Prostate gland (tissue), 2 donors: ENCODE measurements at regions not wholly inside any gene's neighbourhood (a gene's known extent, or its start where the extent isn't known, plus 50 kb on each side); places are given as distances from the start of the nearest gene placed in this dataset.

Experiments
- DNase-seq: peaks from one replicate; pipeline ENCODE4 v3.0.0-alpha.2; 2019; ENCODE audit warnings: low spot score
- H3K27ac ChIP-seq, 2 donors: fragments of 200-600 bp; sonication (generic); 2 replicates each; pipeline ENCODE4 v1.5.1; 2017 to 2019
- H3K27me3 ChIP-seq: fragments of 200-600 bp; sonication (generic); replicated peaks from 2 replicates; pipeline ENCODE4 v1.5.1; 2019; ENCODE audit not compliant: insufficient read depth
- H3K36me3 ChIP-seq, 2 donors: fragments of 200-600 bp; sonication (generic); 1 replicate in 1 of 2; 2 replicates in 1 of 2; pipeline versions ENCODE4 v1.5.1 to v1.8.1; 2017 to 2019
- H3K4me1 ChIP-seq: fragments of 200-600 bp; sonication (generic); replicated peaks from 2 replicates; pipeline ENCODE4 v1.5.1; 2019
- H3K4me3 ChIP-seq, 2 donors: fragments of 200-600 bp; sonication (generic); 2 replicates each; pipeline ENCODE4 v1.5.1; 2017 to 2019
- H3K9me3 ChIP-seq: fragments of 200-600 bp; sonication (generic); 2 replicates; pipeline ENCODE4 v1.5.1; 2017
- POLR2A ChIP-seq: fragments of 450-650 bp; IDR thresholded peaks from one replicate; pipeline ENCODE4 v1.6.1; 2016; ENCODE audit warnings: antibody characterized with exemption, mild to moderate bottlenecking
- POLR2AphosphoS5 ChIP-seq: sonication (generic); formaldehyde crosslinking; IDR thresholded peaks from one replicate; pipeline ENCODE4 v1.6.1; 2017; ENCODE audit warnings: antibody characterized with exemption
- WGBS: methylation state at CpG from one replicate; pipeline ENCODE4 v1.1.5; 2018; 5-methylcytosine and 5-hydroxymethylcytosine counted together
- intact Hi-C: fragments of 100-400 bp; cut with DNase I; formaldehyde crosslinking; loops from one replicate; pipeline ENCODE4 v1.14.2; 2022
- TF ChIP-seq, protein P1 (sequence below), 4 experiments: fragments of 200-600 bp in 2 of 4; fragments of 450-650 bp in 2 of 4; sonication (generic) in 2 of 4; IDR thresholded peaks; 1 replicate in 3 of 4; 2 replicates in 1 of 4; pipeline ENCODE4 v1.5.1; 2016 to 2019; ENCODE audit warnings: antibody characterized with exemption in 4 of 4, mild to moderate bottlenecking in 2 of 4, moderate library complexity in 2 of 4

DNA sequence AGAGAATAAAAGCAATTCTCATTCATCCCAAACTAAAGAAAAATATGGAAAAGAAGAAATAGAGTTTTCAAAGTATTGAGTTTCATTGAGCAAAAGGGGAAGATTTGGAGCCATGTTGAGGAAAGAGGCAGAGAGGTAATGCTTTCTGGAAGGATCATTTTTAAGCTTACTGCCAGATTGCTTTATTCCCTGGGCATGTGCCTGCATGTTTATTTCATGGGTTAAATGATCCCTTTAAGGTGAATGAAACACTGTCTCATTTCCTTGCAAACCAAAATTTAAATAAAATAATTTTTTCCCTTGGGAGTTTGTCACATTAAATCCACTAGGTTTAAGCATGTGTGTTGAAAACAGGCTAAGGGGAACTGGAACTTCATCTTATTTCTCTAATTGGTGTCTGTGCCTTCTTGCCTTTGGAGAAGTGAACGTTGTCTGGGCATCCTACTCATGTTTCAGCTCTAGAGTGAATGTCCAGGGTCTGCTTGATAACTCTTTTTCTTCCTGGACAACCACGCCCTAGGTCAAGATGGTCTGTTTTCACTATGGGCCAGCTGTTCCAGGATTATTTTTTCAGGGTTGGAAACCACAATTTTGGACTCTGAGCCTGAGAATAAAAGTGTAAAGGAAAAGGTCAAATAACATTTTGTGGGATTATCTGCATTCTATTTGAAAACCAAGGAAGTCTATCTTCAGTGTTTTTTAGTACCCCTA is 114.1 kb upstream of the ELL2 start:
- TF ChIP-seq, protein P1, sequence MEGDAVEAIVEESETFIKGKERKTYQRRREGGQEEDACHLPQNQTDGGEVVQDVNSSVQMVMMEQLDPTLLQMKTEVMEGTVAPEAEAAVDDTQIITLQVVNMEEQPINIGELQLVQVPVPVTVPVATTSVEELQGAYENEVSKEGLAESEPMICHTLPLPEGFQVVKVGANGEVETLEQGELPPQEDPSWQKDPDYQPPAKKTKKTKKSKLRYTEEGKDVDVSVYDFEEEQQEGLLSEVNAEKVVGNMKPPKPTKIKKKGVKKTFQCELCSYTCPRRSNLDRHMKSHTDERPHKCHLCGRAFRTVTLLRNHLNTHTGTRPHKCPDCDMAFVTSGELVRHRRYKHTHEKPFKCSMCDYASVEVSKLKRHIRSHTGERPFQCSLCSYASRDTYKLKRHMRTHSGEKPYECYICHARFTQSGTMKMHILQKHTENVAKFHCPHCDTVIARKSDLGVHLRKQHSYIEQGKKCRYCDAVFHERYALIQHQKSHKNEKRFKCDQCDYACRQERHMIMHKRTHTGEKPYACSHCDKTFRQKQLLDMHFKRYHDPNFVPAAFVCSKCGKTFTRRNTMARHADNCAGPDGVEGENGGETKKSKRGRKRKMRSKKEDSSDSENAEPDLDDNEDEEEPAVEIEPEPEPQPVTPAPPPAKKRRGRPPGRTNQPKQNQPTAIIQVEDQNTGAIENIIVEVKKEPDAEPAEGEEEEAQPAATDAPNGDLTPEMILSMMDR (IDR thresholded peaks at IDR 0.05) = no peak
- TF ChIP-seq POLR2A (no peak), POLR2AphosphoS5 (no peak)
- no peak for DNase-seq
- no peak overlapping the region for H3K27ac ChIP-seq
- intact Hi-C loops = no loop called here
- no peak overlapping the region for H3K4me3 ChIP-seq
- 63% methylated on average over 2 of the region's 2 CpGs for WGBS
- no peaks in the 10 kb centered on the region for H3K36me3 ChIP-seq
- H3K27me3 ChIP-seq = no peaks in the 10 kb centered on the region
- H3K4me1 ChIP-seq = no peaks in the 10 kb centered on the region
- no peaks in the 10 kb centered on the region for H3K9me3 ChIP-seq

DNA sequence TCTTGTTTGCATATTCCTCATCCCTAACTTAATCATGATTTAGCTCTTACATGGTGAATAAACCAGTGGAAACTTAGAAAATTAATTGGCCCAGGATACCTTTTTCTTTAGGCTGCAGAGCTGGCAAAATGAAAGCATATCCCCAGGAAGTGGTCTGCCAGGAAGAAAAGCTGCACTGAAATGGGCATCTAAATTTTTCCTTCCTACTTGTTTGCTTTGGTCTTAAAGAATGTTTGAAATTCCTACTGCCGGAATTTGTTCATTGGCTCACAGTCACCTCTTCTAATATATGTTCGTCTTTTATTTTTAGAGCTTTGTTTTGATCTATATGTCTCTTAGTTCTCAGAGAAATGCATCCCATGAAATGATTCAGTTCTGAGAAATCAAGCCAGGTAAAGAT is 113.2 kb upstream of the ELL2 start:
- no peaks in the 10 kb centered on the region for H3K27me3 ChIP-seq
- 65% methylated on average over 2 of the region's 2 CpGs for WGBS
- no peak overlapping the region for H3K27ac ChIP-seq
- H3K4me3 ChIP-seq = no peak overlapping the region
- H3K4me1 ChIP-seq = no peaks in the 10 kb centered on the region
- H3K9me3 ChIP-seq = no peaks in the 10 kb centered on the region
- intact Hi-C loops = no loop called here
- TF ChIP-seq, protein P1 (IDR thresholded peaks at IDR 0.05) = no peak
- TF ChIP-seq POLR2A = no peak
- no peak for TF ChIP-seq POLR2AphosphoS5
- H3K36me3 ChIP-seq = no peaks in the 10 kb centered on the region
- no peak for DNase-seq

DNA sequence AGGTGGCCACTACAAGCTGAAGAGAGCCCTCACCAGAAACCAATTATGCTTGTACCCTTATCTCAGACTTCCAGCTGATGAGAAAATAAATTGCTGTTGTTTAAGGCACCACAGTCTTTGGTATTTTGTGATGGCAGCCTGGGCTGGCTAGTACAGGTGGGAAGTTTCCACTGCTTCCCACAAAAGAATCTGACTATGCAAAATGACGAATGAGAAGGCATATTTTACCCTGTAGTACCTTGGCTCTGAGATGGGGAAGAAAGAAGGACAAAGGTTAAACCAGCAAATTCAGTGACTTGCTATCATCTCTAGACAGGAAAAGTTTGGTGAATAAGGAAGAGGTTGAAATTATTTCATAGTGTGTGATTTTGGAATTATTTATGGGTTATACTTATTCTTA is 112.8 kb upstream of the ELL2 start:
- intact Hi-C loops = no loop called here

DNA sequence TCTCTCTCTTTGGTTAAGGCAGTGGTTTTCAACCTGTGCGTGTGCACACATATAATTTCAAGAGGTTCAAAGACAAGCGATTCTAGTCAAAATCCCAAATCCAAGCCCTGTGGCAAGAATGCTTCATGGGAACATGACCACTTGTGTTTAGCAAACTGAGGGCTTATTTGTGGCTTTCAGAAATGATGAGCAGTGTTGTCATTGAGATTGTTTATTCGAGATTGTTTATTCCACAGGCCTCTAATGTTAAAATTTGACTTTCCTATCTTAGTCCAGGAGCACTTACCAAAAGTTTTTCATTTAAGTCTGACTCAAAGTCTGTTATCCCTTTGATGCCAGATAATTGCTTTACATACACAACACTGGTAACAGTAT is 111.1 kb upstream of the ELL2 start:
- no peaks in the 10 kb centered on the region for H3K36me3 ChIP-seq
- no peak overlapping the region for H3K4me3 ChIP-seq
- H3K9me3 ChIP-seq = no peaks in the 10 kb centered on the region
- H3K27ac ChIP-seq = no peak overlapping the region
- intact Hi-C loops = no loop called here
- no peaks in the 10 kb centered on the region for H3K4me1 ChIP-seq
- TF ChIP-seq POLR2A = no peak
- TF ChIP-seq, protein P1 (IDR thresholded peaks at IDR 0.05) = no peak
- no peak for TF ChIP-seq POLR2AphosphoS5
- WGBS = 91% methylated on average over 3 of the region's 3 CpGs
- no peak for DNase-seq
- H3K27me3 ChIP-seq = no peaks in the 10 kb centered on the region

More for the DNA sequence above, 112.8 kb upstream of the ELL2 start:
- no peaks in the 10 kb centered on the region for H3K36me3 ChIP-seq
- no peak for DNase-seq
- H3K9me3 ChIP-seq = no peaks in the 10 kb centered on the region
- no peaks in the 10 kb centered on the region for H3K4me1 ChIP-seq
- H3K27ac ChIP-seq = no peak overlapping the region
- TF ChIP-seq, protein P1 (IDR thresholded peaks at IDR 0.05) = no peak
- TF ChIP-seq POLR2A (no peak), POLR2AphosphoS5 (no peak)
- WGBS = 88% methylated on average over 1 of the region's 1 CpG
- no peak overlapping the region for H3K4me3 ChIP-seq
- no peaks in the 10 kb centered on the region for H3K27me3 ChIP-seq

DNA sequence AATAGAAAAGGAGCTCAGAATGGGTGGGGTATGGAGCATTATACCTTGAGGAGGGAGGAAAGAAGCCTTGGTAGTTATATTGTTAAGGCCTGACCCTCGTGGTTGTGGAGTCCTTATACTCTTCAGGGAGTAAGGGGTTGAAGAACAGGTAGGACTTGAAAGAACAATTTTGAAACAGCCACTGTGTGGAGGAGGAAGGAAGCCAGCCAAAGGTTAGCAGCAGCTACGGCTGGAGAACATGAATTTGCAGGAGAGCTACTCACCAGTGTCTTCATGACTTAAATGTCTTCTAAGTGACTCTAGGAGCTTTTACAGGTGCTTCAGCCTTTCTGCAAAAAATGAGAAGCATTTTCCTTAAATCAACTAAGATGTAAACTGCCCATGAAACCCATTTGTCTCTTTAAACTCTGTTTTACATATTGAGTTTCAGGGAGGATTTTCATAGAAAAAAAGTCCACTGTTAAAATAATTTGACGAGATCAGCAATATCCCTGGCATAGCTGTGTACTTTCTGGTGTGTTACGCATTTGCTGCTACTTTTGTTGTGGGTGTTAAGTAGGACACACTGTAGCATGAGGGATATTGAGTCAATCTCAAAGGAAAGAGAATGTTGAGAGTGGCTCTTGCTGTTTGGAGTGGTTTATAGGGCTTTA is 110.6 kb upstream of the ELL2 start:
- H3K36me3 ChIP-seq = no peaks in the 10 kb centered on the region
- H3K9me3 ChIP-seq = no peaks in the 10 kb centered on the region
- TF ChIP-seq, protein P1 (IDR thresholded peaks at IDR 0.05) = no peak
- TF ChIP-seq POLR2AphosphoS5 = no peak
- no peak for TF ChIP-seq POLR2A
- DNase-seq = no peak
- H3K4me3 ChIP-seq = no peak overlapping the region
- intact Hi-C loops = no loop called here
- H3K27me3 ChIP-seq = no peaks in the 10 kb centered on the region
- 61% methylated on average over 4 of the region's 4 CpGs for WGBS
- H3K27ac ChIP-seq = no peak overlapping the region
- no peaks in the 10 kb centered on the region for H3K4me1 ChIP-seq
